ENCODE measurements at regions not wholly inside any gene's neighbourhood (a gene's known extent, or its start where the extent isn't known, plus 50 kb on each side); places are given as distances from the start of the nearest gene placed in this dataset.

- no peak for TF ChIP-seq SIN3A (IDR thresholded peaks at IDR 0.05; ENCODE audit: borderline replicate concordance, insufficient read depth, low read length)
- TF ChIP-seq TAF1 (IDR thresholded peaks at IDR 0.05; ENCODE audit: borderline replicate concordance, insufficient read depth, low read length), result no peak
- TF ChIP-seq FOXP2 (optimal IDR thresholded peaks at IDR 0.05; ENCODE audit: borderline replicate concordance, extremely low read depth, extremely low read length, insufficient read depth), result no peak
- TF ChIP-seq POLR2AphosphoS5 (IDR thresholded peaks at IDR 0.05; ENCODE audit: low read depth, low read length), result no peak
- TF ChIP-seq REST (IDR thresholded peaks at IDR 0.05; ENCODE audit: insufficient read depth in 1 of 2, low read depth in 2 of 2, low read length in 2 of 2), result no peak
These were observed 120.1 kb upstream of the VSTM2B start for GRCh38 chr19:29405728-29405995.

- no peak for TF ChIP-seq SIN3A (IDR thresholded peaks at IDR 0.05; ENCODE audit: borderline replicate concordance, insufficient read depth, low read length)
- no peak for TF ChIP-seq FOXP2 (optimal IDR thresholded peaks at IDR 0.05; ENCODE audit: borderline replicate concordance, extremely low read depth, extremely low read length, insufficient read depth)
- no peak for TF ChIP-seq TAF1 (IDR thresholded peaks at IDR 0.05; ENCODE audit: borderline replicate concordance, insufficient read depth, low read length)
- TF ChIP-seq REST (IDR thresholded peaks at IDR 0.05; ENCODE audit: insufficient read depth in 1 of 2, low read depth in 2 of 2, low read length in 2 of 2), result no peak
These were observed 116.5 kb upstream of the VSTM2B start for GRCh38 chr19:29409076-29409862.

GRCh38 chr19:29410601-29411000, 115.2 kb upstream of the VSTM2B start:
- TF ChIP-seq TAF1 (IDR thresholded peaks at IDR 0.05; ENCODE audit: borderline replicate concordance, insufficient read depth, low read length), result no peak
- no peak for TF ChIP-seq POLR2AphosphoS5 (IDR thresholded peaks at IDR 0.05; ENCODE audit: low read depth, low read length)
- no peak for TF ChIP-seq SIN3A (IDR thresholded peaks at IDR 0.05; ENCODE audit: borderline replicate concordance, insufficient read depth, low read length)
- no peak for TF ChIP-seq FOXP2 (optimal IDR thresholded peaks at IDR 0.05; ENCODE audit: borderline replicate concordance, extremely low read depth, extremely low read length, insufficient read depth)
- no peak for TF ChIP-seq REST (IDR thresholded peaks at IDR 0.05; ENCODE audit: insufficient read depth in 1 of 2, low read depth in 2 of 2, low read length in 2 of 2)

- no peak for TF ChIP-seq POLR2AphosphoS5 (IDR thresholded peaks at IDR 0.05; ENCODE audit: low read depth, low read length)
- TF ChIP-seq FOXP2 (optimal IDR thresholded peaks at IDR 0.05; ENCODE audit: borderline replicate concordance, extremely low read depth, extremely low read length, insufficient read depth), result no peak
- TF ChIP-seq TAF1 (IDR thresholded peaks at IDR 0.05; ENCODE audit: borderline replicate concordance, insufficient read depth, low read length), result no peak
- TF ChIP-seq SIN3A (IDR thresholded peaks at IDR 0.05; ENCODE audit: borderline replicate concordance, insufficient read depth, low read length), result no peak
- no peak for TF ChIP-seq REST (IDR thresholded peaks at IDR 0.05; ENCODE audit: insufficient read depth in 1 of 2, low read depth in 2 of 2, low read length in 2 of 2)
These were observed 114.6 kb upstream of the VSTM2B start for GRCh38 chr19:29411113-29411581.

Measured in PFSK-1 (cell line).